ENCODE measurements at regions not wholly inside any gene's neighbourhood (a gene's known extent, or its start where the extent isn't known, plus 50 kb on each side); places are given as distances from the start of the nearest gene placed in this dataset.

GRCh38 chr2:13942111-13942510 lies 690.4 kb upstream of the LRATD1 start:
- TF ChIP-seq FOXA1 (IDR thresholded peaks at IDR 0.05) (no peak), SP1 (IDR thresholded peaks at IDR 0.05) (no peak), ARNT (IDR thresholded peaks at IDR 0.05) (no peak), FOXM1 (IDR thresholded peaks at IDR 0.05; ENCODE audit: borderline replicate concordance) (no peak), SUZ12 (IDR thresholded peaks at IDR 0.05) (no peak), PKNOX1 (IDR thresholded peaks at IDR 0.05) (no peak), TARDBP (IDR thresholded peaks at IDR 0.05) (no peak), BHLHE40 (IDR thresholded peaks at IDR 0.05; ENCODE audit: borderline replicate concordance) (no peak), FOXK2 (IDR thresholded peaks at IDR 0.05) (no peak), NFRKB (IDR thresholded peaks at IDR 0.05) (no peak), LEF1 (IDR thresholded peaks at IDR 0.05; ENCODE audit: borderline replicate concordance) (no peak), L3MBTL2 (conservative IDR thresholded peaks at IDR 0.05) (no peak)

Measured in HEK293T (cell line).